A673 (cell line): ENCODE measurements at regions not wholly inside any gene's neighbourhood (a gene's known extent, or its start where the extent isn't known, plus 50 kb on each side); places are given as distances from the start of the nearest gene placed in this dataset.

Experiments used
- CTCF ChIP-seq: fragments of 300-800, 200-600 bp; sonication (generic); conservative IDR thresholded peaks from 2 replicates; pipeline ENCODE4 v1.5.1; 2017; ENCODE audit warnings: low read depth, mild to moderate bottlenecking, antibody characterized with exemption, low read length, moderate library complexity, mixed read lengths
- EZH2 ChIP-seq: fragments of 200-600 bp; sonication (generic); IDR thresholded peaks from 2 replicates; pipeline ENCODE4 v1.6.1; 2017; ENCODE audit warnings: borderline replicate concordance, low read depth, mild to moderate bottlenecking, mixed read lengths, antibody characterized with exemption, low read length; ENCODE audit not compliant: poor library complexity, severe bottlenecking

GRCh38 chr18:55085557-55086285 lies 126.5 kb upstream of the CCDC68 start:
- TF ChIP-seq CTCF (no peak), EZH2 (no peak)
